Muscle of back (tissue), 3 donors: ENCODE measurements at regions not wholly inside any gene's neighbourhood (a gene's known extent, or its start where the extent isn't known, plus 50 kb on each side); places are given as distances from the start of the nearest gene placed in this dataset.
"Not testable (repeated sequence)": the region's sequence is repeated elsewhere in the genome, so short reads cannot be mapped to it uniquely, and the experiment has no call there.

Experiments
- DNase-seq, 3 donors: peaks; one replicate each; pipeline versions ENCODE4 v3.0.0 to v3.0.0-alpha.2; 2013

- no peak for DNase-seq
Measured at GRCh38 chr22:49697047-49697446, 130.6 kb downstream of the BRD1 start.

GRCh38 chr22:49694462-49695260 lies 133.0 kb downstream of the BRD1 start:
- no peak for DNase-seq

DNA sequence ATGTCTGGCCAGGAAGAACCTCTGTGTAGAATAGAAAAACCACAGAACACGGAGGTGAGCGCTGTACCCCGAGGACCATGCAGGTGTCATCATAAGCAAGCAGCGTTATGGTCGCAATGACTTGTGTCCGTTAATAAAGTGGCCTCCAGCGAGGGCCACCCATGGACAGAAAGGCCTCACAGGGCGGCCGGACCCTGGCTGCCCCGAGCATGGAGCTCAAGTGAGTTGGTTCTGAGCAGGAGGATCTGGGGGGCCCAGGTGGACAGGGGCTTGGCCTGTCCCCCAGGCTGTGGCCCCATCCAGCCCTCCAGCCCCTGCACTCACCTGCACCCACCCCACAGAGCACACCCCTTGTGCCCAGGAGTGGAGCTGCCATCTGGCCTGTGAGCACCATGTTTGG lies 133.8 kb downstream of the BRD1 start:
- DNase-seq = no peak

DNA sequence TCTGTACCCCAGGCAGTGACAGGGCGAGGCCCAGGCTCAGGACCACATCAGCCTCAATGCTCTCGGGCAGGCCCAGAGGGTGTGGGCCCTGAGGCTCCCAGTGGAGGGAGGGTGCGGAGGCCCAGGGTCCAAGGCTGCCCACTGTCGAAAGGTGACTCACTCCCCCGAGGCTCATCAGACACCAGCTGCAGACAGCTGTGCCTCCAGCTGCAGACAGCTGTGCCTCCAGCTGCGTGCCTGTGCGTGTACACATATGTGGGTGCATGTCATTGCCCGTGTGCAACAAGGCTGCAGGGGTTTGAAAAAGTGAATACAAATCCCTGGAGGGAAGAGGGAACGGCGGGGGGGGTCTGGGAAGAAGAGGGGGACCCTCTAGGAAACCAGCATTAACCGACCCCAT lies 134.3 kb downstream of the BRD1 start:
- DNase-seq = no peak

DNA sequence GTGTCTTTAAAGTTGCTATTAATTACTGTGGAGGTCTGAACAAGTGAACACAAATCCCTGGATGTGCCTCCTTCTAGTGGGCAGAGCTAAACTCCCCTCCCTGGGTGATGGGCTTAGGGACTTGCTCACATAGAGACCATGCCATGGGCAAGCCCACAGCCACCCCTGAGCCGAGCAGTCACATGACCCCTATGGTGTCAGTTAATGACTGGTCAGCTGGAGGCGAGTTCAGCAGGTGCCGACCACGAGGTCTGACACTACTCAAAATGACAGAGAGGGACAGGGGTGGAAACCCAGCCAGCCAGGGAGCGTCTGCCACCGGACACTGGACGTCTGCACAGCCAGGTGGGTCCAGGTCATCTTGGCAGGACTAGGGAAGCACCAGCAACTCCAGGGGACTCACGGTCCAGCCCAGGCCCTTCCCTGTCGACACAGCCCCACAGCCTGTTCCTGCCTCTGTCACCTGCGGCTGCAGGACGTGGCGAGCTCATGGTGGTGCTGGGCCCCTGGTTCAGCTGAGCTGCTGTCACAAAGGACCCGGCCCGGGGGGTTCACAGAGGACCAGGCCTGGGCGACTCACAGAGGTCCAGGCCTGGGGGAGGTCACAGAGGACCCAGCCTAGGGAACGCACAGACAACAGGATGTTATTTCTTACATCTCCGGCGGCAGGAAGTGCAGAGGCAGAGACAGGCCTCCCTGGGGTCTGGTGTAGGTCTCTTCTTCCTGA lies 135.0 kb downstream of the BRD1 start:
- DNase-seq = no peak

DNA sequence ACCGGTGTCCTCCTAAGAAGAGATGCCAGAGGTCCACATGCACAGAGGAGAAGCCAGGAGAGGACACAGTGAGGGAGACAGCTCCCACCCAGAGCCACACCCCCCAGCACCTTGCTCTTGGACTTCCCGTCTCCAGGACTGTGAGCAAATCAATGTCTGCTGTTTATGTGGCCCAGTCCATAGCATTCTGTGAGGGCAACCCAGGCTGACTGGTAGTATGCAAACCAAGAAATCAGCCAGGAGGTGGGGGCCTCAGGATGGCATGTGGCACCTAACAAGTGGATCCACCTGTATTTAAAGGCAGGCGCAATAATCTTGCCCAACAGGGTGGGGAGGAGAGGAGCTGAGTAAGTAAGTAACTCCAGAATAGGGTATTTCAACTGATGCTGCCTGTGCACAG lies 136.4 kb downstream of the BRD1 start:
- DNase-seq = no peak

- DNase-seq = no peak
Measured at GRCh38 chr22:49690454-49690853, 137.2 kb downstream of the BRD1 start.

GRCh38 chr22:49689858-49690257 lies 137.8 kb downstream of the BRD1 start:
- DNase-seq = no peak

DNA sequence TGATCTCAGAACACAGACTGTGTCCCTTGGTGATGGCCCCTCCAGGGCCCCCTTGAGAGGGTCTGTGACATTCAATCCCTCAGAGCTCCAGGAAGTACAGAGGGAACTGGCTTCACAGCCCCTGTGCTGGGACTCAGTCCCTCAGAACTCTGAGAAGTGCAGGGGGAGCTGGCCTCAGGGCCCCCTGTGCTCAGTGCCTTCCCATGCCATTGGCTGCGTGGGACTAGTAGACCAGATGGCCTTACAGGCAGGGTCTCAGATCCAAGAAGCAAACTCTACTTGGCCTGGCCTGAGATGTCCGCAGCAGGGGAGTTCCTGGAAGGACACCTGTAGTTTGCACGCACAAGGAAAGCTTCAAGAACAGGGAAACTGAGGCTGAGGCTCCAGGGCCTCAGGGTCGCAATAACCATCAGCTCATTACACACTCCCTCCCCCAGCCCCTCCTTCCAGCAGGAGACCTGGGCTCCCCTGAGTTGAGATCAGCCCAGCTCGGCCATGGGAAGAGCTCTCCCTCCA lies 138.4 kb downstream of the BRD1 start:
- DNase-seq = no peak

GRCh38 chr22:49688516-49689254 lies 139.0 kb downstream of the BRD1 start:
- DNase-seq = no peak

GRCh38 chr22:49687786-49688515 lies 139.7 kb downstream of the BRD1 start:
- no peak for DNase-seq

DNA sequence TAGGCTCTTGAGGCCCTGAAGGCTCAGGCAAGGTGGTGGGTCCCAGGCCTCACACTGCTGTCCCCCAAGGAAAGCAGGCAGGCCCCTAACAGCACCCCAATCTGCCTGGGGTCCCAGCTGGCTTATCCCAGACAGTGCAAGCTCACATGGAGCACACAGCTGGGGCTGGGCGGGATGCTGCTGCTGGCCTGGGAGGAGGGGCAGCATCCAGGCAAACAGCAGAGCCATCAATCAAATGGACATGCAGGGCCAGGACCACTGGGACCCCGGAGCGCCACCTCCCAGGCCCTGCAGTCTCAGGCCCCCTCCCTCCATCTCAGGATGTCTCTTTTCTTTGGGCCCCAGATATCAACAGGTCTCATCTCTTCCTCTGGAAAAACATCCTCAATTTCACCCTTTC lies 140.3 kb downstream of the BRD1 start:
- no peak for DNase-seq

- DNase-seq = no peak
Measured at GRCh38 chr22:49686495-49687219, 141.0 kb downstream of the BRD1 start.

GRCh38 chr22:49685686-49686085 lies 142.0 kb downstream of the BRD1 start:
- no peak for DNase-seq

- DNase-seq = no peak
Measured at GRCh38 chr22:49685116-49685515, 142.6 kb downstream of the BRD1 start.

DNA sequence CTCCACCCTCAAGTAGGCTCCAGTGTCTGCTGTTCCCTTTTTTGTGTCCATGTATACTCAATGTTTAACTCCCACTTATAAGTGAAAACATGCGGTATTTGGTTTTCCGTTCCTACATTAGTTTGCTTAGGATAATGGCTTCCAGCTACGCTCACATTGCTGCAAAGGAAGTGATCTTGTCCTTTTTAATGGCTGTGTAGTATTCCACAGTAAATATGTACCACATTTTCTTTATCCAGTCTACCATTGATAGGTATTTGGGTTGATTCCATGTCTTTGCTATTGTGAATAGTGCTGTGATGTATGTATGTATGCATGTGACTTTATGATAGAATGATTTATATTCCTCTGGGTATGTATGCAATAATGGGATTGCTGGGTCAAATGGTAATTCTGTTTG lies 144.6 kb downstream of the BRD1 start:
- DNase-seq = no peak

DNA sequence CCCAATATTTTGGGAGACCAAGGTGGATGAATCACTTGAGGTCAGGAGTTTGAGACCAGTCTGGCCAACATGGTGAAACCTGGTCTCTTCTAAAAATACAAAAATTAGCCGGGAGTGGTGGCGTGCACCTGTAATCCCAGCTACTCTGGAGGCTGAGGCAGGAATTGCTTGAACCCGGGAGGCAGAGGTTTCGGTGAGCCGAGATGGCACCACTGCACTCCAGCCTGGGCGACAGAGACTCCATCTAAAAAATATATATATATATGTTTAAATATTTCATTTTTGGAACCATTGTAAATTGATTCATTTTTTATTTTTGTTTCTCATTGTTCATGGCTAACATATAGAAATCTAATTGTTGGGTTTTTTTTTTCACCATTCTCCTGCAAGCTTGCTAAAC lies 146.9 kb downstream of the BRD1 start:
- DNase-seq = not testable (repeated sequence)

DNA sequence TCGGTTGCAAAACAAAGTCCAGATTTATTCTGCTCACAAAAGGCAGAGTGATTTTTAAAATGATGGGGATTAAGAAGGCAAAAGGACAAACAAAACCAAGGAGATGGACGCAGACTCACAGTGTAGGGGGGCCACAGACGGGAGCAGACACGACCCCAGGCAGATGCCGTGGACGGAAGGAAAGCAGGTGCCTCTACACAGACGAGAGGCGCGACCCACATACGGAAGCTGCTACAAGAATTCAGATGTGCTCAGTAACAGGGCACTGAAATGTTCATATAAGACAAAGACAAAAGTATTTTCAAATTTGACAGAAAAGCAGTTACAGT lies 148.9 kb downstream of the BRD1 start:
- no peak for DNase-seq

GRCh38 chr22:49678137-49678841 lies 149.4 kb downstream of the BRD1 start:
- no peak for DNase-seq

GRCh38 chr22:49677495-49677889 lies 150.2 kb downstream of the BRD1 start:
- no peak for DNase-seq
